Upper lobe of right lung (tissue), 1 donor: ENCODE measurements at regions not wholly inside any gene's neighbourhood (a gene's known extent, or its start where the extent isn't known, plus 50 kb on each side); places are given as distances from the start of the nearest gene placed in this dataset.

Experiments
- ATAC-seq: fragments of 200-7000 bp; cut with Tn5 transposase; one replicate; pipeline ENCODE4 v1.9.1; 2020; ENCODE audit warnings: mild to moderate bottlenecking, moderate library complexity
- DNase-seq: peaks from one replicate; pipeline ENCODE4 v3.0.0-alpha.2; 2020
- H3K27ac ChIP-seq: fragments of 200-600 bp; one replicate; pipeline ENCODE4 v1.8.0; 2022
- H3K27me3 ChIP-seq: fragments of 200-600 bp; one replicate; pipeline ENCODE4 v1.8.0; 2022; ENCODE audit warnings: mild to moderate bottlenecking
- H3K36me3 ChIP-seq: fragments of 200-600 bp; one replicate; pipeline ENCODE4 v1.8.0; 2022
- H3K4me1 ChIP-seq: fragments of 200-600 bp; one replicate; pipeline ENCODE4 v1.8.0; 2022
- H3K4me3 ChIP-seq: fragments of 200-600 bp; one replicate; pipeline ENCODE4 v1.8.0; 2022; ENCODE audit warnings: mild to moderate bottlenecking
- H3K9me3 ChIP-seq: fragments of 200-600 bp; one replicate; pipeline ENCODE4 v1.8.0; 2022
- intact Hi-C: fragments of 100-400 bp; cut with DNase I; formaldehyde crosslinking; loops from one replicate; pipeline ENCODE4 v1.11.0; 2022
- TF ChIP-seq, protein P1 (sequence below): fragments of 200-600 bp; IDR thresholded peaks from one replicate; pipeline ENCODE4 v1.8.0; 2022; ENCODE audit warnings: antibody characterized with exemption
- donor health status: DM: no; HTN: yes; CAD: no; lungs with severe emphysema.

DNA sequence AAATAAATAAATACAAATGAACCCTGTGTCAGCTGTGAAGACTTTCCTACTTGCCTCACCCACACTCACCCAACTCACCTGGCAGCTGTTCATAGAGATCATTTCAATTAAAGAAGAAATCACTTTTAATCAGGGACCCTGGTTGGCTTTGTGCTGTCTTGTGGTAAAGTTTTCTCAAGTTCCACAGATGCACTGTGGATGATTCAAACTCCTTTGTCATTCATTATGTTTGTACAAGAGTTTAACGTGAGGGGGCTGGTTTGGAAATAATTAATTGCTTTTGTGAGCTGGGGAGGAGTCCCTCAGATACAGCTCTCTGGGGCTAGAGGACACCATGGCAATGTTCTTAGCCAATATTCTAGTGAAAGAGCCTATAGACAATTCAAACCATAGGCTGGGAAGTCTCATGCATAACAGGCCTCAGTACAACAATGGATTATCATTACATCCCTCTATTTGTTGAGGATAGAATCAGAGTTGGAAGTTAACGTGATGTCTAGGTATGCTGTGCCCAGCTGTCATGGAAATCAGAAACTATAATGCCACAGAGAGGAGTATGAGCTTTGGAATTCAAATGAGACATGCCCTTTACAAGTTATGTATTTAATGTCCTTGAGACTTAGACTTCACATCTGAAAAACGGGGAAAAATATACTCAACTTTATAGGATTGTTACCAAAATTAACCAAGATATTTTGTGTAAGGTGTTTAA lies 698.5 kb downstream of the KCNA4 start:
- Histone ChIP-seq H3K27ac (no peak overlapping the region), H3K27me3 (no peaks in the 10 kb centered on the region), H3K4me1 (no peaks in the 10 kb centered on the region), H3K9me3 (no peaks in the 10 kb centered on the region), H3K36me3 (no peaks in the 10 kb centered on the region), H3K4me3 (no peak overlapping the region)
- intact Hi-C loops: no loop called here
- TF ChIP-seq, protein P1, sequence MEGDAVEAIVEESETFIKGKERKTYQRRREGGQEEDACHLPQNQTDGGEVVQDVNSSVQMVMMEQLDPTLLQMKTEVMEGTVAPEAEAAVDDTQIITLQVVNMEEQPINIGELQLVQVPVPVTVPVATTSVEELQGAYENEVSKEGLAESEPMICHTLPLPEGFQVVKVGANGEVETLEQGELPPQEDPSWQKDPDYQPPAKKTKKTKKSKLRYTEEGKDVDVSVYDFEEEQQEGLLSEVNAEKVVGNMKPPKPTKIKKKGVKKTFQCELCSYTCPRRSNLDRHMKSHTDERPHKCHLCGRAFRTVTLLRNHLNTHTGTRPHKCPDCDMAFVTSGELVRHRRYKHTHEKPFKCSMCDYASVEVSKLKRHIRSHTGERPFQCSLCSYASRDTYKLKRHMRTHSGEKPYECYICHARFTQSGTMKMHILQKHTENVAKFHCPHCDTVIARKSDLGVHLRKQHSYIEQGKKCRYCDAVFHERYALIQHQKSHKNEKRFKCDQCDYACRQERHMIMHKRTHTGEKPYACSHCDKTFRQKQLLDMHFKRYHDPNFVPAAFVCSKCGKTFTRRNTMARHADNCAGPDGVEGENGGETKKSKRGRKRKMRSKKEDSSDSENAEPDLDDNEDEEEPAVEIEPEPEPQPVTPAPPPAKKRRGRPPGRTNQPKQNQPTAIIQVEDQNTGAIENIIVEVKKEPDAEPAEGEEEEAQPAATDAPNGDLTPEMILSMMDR: no peak
- DNase-seq (no peak), ATAC-seq (no peak)

DNA sequence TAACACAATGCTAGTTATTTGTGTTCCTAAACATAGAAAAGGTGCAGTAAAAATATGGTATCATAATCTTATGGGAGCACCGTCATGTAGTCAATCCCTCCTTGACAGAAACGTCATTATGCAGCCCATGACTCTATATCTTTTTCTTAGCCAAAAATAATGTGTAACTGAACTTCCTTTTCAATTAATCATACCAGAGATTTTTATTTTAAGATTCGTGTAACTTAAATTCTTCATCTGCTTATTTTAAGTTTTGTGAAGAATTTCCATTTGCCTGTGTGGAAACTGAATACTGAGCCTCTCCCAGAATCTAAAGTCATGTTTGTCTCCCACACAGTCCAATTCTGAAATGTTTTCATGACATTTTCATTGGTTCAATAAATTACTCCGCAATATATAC lies 699.1 kb downstream of the KCNA4 start:
- Histone ChIP-seq H3K27ac (no peak overlapping the region), H3K4me3 (no peak overlapping the region), H3K27me3 (no peaks in the 10 kb centered on the region), H3K36me3 (no peaks in the 10 kb centered on the region), H3K4me1 (no peaks in the 10 kb centered on the region), H3K9me3 (no peaks in the 10 kb centered on the region)
- TF ChIP-seq, protein P1: no peak
- intact Hi-C loops: no loop called here
- DNase-seq (no peak), ATAC-seq (no peak)

DNA sequence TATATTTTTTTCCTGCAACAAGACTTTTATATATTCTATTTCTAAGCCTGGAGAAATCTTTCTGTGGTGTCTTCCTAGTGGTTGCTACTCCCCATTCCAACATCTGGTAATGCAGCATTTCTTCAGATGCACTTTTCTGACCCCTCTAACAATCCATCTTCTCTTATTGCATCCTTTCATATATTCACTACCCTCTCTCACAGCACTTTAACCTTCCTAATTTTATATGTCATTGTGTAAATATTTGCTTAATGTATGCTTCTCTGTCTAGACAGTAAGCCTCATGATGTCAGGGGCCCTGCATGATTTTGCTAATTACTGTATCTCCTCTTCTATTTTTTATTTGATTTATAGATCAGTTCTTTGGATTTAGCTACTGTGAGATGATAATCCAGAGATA lies 701.6 kb downstream of the KCNA4 start:
- no peak for ATAC-seq
- intact Hi-C loops: no loop called here

GRCh38 chr11:29314211-29314610 lies 702.6 kb downstream of the KCNA4 start:
- Histone ChIP-seq H3K36me3 (no peaks in the 10 kb centered on the region), H3K27ac (no peak overlapping the region), H3K4me3 (no peak overlapping the region), H3K4me1 (no peaks in the 10 kb centered on the region), H3K9me3 (no peaks in the 10 kb centered on the region), H3K27me3 (no peaks in the 10 kb centered on the region)
- ATAC-seq (no peak), DNase-seq (no peak)
- TF ChIP-seq, protein P1: no peak
- intact Hi-C loops: no loop called here

More for the DNA sequence above, 701.6 kb downstream of the KCNA4 start:
- DNase-seq: no peak
- H3K36me3 ChIP-seq: no peaks in the 10 kb centered on the region
- TF ChIP-seq, protein P1: no peak
- no peaks in the 10 kb centered on the region for H3K9me3 ChIP-seq
- no peaks in the 10 kb centered on the region for H3K27me3 ChIP-seq
- H3K27ac ChIP-seq: no peak overlapping the region
- no peak overlapping the region for H3K4me3 ChIP-seq
- no peaks in the 10 kb centered on the region for H3K4me1 ChIP-seq

DNA sequence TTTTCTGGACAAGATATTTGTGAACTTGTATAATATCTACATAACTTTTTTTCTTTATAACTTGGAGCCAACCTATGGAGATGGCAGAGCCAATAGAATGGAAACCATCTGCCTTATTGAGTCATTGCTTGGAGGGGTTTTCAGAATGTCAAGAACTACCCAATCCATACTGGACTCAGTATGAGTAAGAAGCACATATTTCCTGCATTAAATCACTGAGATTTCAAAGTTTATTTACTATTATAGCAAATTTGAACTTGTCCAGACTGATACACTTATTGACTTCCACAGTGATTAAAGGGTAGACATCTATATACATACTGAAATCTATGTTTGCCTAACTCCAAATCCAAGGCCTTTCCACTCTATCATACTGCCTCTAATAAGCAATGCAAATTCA lies 704.0 kb downstream of the KCNA4 start:
- Histone ChIP-seq H3K36me3 (no peaks in the 10 kb centered on the region), H3K4me1 (no peaks in the 10 kb centered on the region), H3K9me3 (no peaks in the 10 kb centered on the region), H3K27ac (no peak overlapping the region), H3K4me3 (no peak overlapping the region), H3K27me3 (no peaks in the 10 kb centered on the region)
- ATAC-seq (no peak), DNase-seq (no peak)
- TF ChIP-seq, protein P1: no peak
- intact Hi-C loops: no loop called here
